GM23338 (cell line): ENCODE measurements at regions not wholly inside any gene's neighbourhood (a gene's known extent, or its start where the extent isn't known, plus 50 kb on each side); places are given as distances from the start of the nearest gene placed in this dataset.

Experiments
- ATAC-seq: fragments of 200-7000 bp; cut with Tn5 transposase; 3 replicates; pipeline ENCODE4 v1.9.1; 2020
- DNase-seq: peaks from one replicate; pipeline ENCODE4 v3.0.0-alpha.2; 2015; ENCODE audit warnings: low spot score
- H2AFZ ChIP-seq: fragments of 200-600 bp; sonication (generic); 2 replicates; pipeline ENCODE4 v1.8.0; 2016; ENCODE audit warnings: antibody characterized with exemption, mild to moderate bottlenecking, moderate library complexity
- H3F3A ChIP-seq: fragments of 200-600 bp; sonication (generic); replicated peaks from 2 replicates; pipeline ENCODE4 v1.8.0; 2017; ENCODE audit warnings: antibody characterized with exemption, mixed run types, low read depth
- H3K27ac ChIP-seq: fragments of 200-600 bp; sonication (generic); 2 replicates; pipeline ENCODE4 v1.6.1; 2016; ENCODE audit warnings: low read depth
- H3K27me3 ChIP-seq: fragments of 200-600 bp; sonication (generic); 2 replicates; pipeline ENCODE4 v1.8.0; 2016; ENCODE audit warnings: mild to moderate bottlenecking, mixed run types, moderate library complexity; ENCODE audit not compliant: insufficient read depth
- H3K36me3 ChIP-seq: fragments of 200-600 bp; sonication (generic); 2 replicates; pipeline ENCODE4 v1.8.0; 2016; ENCODE audit warnings: mild to moderate bottlenecking; ENCODE audit not compliant: insufficient read depth
- H3K4me1 ChIP-seq: fragments of 200-600 bp; sonication (generic); 2 replicates; pipeline ENCODE4 v1.8.0; 2016; ENCODE audit warnings: mild to moderate bottlenecking, moderate library complexity; ENCODE audit not compliant: insufficient read depth
- H3K4me2 ChIP-seq: fragments of 200-600 bp; sonication (generic); 2 replicates; pipeline ENCODE4 v1.7.1; 2017; ENCODE audit warnings: mixed run types
- H3K4me3 ChIP-seq: fragments of 200-600 bp; sonication (generic); 2 replicates; pipeline ENCODE4 v1.6.1; 2016; ENCODE audit warnings: mixed run types
- H3K79me2 ChIP-seq: fragments of 200-600 bp; sonication (generic); replicated peaks from 2 replicates; pipeline ENCODE4 v1.8.0; 2017; ENCODE audit warnings: mild to moderate bottlenecking; ENCODE audit not compliant: insufficient read depth
- H3K9me2 ChIP-seq: fragments of 200-600 bp; sonication (generic); 2 replicates; pipeline ENCODE4 v1.8.0; 2017; ENCODE audit not compliant: insufficient read depth
- H4K20me1 ChIP-seq: fragments of 200-600 bp; sonication (generic); replicated peaks from 2 replicates; pipeline ENCODE4 v1.8.0; 2017; ENCODE audit warnings: mild to moderate bottlenecking; ENCODE audit not compliant: insufficient read depth
- H3K27ac Mint-ChIP-seq: 2 replicates; pipeline ENCODE4 v1.8.0; 2020; ENCODE audit warnings: inconsistent platforms, mild to moderate bottlenecking, moderate library complexity, mixed read lengths
- H3K27me3 Mint-ChIP-seq: 3 replicates; pipeline ENCODE4 v1.8.0; 2022; ENCODE audit warnings: low read depth, mild to moderate bottlenecking, moderate library complexity, mixed read lengths, inconsistent platforms; ENCODE audit not compliant: insufficient read depth, poor library complexity
- H3K36me3 Mint-ChIP-seq: 3 replicates; pipeline ENCODE4 v1.8.0; 2021; ENCODE audit warnings: low read depth, mild to moderate bottlenecking, inconsistent platforms, moderate library complexity, mixed read lengths
- H3K4me1 Mint-ChIP-seq: 3 replicates; pipeline ENCODE4 v1.8.0; 2020; ENCODE audit warnings: mild to moderate bottlenecking, inconsistent platforms, mixed read lengths
- H3K4me3 Mint-ChIP-seq: 3 replicates; pipeline ENCODE4 v1.8.0; 2021; ENCODE audit warnings: moderate library complexity, mild to moderate bottlenecking, inconsistent platforms, mixed read lengths
- H3K9me3 Mint-ChIP-seq: 3 replicates; pipeline ENCODE4 v1.8.0; 2020; ENCODE audit warnings: moderate library complexity, mild to moderate bottlenecking, inconsistent platforms, mixed read lengths
- CREB1 ChIP-seq: fragments of 250-450 bp; sonication (Bioruptor Pico); IDR thresholded peaks from 2 replicates; pipeline ENCODE4 v1.5.0; 2020; ENCODE audit warnings: low read depth, mild to moderate bottlenecking, moderate library complexity
- EZH2phosphoT487 ChIP-seq: fragments of 200-600 bp; sonication (generic); IDR thresholded peaks from one replicate; pipeline ENCODE4 v1.8.1; 2018; ENCODE audit warnings: antibody characterized with exemption; ENCODE audit not compliant: unreplicated experiment
- JUNB ChIP-seq: IDR thresholded peaks from one replicate; pipeline ENCODE4 v1.6.1; 2016; ENCODE audit warnings: antibody characterized with exemption; ENCODE audit not compliant: unreplicated experiment
- NANOG ChIP-seq: IDR thresholded peaks from 2 replicates; pipeline ENCODE4 v1.6.1; 2016; ENCODE audit warnings: antibody characterized with exemption, borderline replicate concordance
- POLR2AphosphoS5 ChIP-seq: IDR thresholded peaks from 2 replicates; pipeline ENCODE4 v1.6.1; 2016; ENCODE audit warnings: antibody characterized with exemption, low read depth
- ZNF114 ChIP-seq: fragments of 250-450 bp; sonication (Bioruptor Pico); IDR thresholded peaks from 2 replicates; pipeline ENCODE4 v1.5.0; 2020; ENCODE audit warnings: mild to moderate bottlenecking, moderate library complexity
- ZNF331 ChIP-seq: fragments of 250-450 bp; sonication (Bioruptor Pico); IDR thresholded peaks from 2 replicates; pipeline ENCODE4 v1.5.0; 2020; ENCODE audit warnings: low read depth, mild to moderate bottlenecking, moderate library complexity
- TF ChIP-seq, protein P1 (sequence below): fragments of 250-450 bp; sonication (Bioruptor Pico); IDR thresholded peaks from 2 replicates; pipeline ENCODE4 v1.5.0; 2020; ENCODE audit warnings: mild to moderate bottlenecking, moderate library complexity
- TF ChIP-seq, protein P2 (sequence below), 2 experiments: fragments of 200-600 bp in 1 of 2; sonication (generic) in 1 of 2; conservative IDR thresholded peaks; 2 replicates each; pipeline versions ENCODE4 v1.5.1 to v1.6.1; 2016 to 2017; ENCODE audit warnings: antibody characterized with exemption in 2 of 2, low read depth in 2 of 2, mild to moderate bottlenecking in 2 of 2, moderate library complexity in 1 of 2
- TF ChIP-seq, protein P3 (sequence below): IDR thresholded peaks from 2 replicates; pipeline ENCODE4 v1.6.1; 2016; ENCODE audit warnings: antibody characterized with exemption

DNA sequence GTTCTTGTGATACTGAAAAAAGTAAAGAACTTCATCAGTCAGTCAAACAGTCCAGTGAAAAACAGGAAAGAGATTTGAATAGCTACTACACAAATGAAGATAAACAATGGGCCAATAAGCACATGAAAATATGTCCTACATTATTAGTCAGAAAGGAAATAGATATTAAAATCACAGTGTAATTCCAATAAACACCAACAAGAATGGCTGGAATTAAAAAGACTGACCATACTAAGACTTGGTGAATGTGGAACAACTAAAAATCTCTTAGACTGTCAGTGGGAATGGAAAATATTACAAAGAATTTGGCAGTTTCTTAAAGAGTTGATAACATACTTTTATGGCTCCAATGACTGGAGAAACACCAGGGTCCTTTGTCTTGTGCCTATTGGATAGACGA is 241.8 kb upstream of the USP24 start:
- Histone ChIP-seq H3K79me2 (no peaks in the 10 kb centered on the region), H4K20me1 (no peaks in the 10 kb centered on the region), H3K4me1 (no peaks in the 10 kb centered on the region), H3F3A (no peaks in the 10 kb centered on the region), H3K27me3 (no peaks in the 10 kb centered on the region), H2AFZ (no peak overlapping the region), H3K9me2 (no peaks in the 10 kb centered on the region), H3K27ac (no peak overlapping the region), H3K36me3 (no peaks in the 10 kb centered on the region), H3K4me3 (no peak overlapping the region), H3K4me2 (no peak overlapping the region)
- H3K27me3 Mint-ChIP-seq = no peaks in the 10 kb centered on the region
- DNase-seq (no peak), ATAC-seq (no peak)
- H3K4me1 Mint-ChIP-seq = no peaks in the 10 kb centered on the region
- peaks cover 25% of the 10 kb centered on the region for H3K9me3 Mint-ChIP-seq
- H3K27ac Mint-ChIP-seq = no peak overlapping the region
- no peak overlapping the region for H3K4me3 Mint-ChIP-seq
- H3K36me3 Mint-ChIP-seq = peaks cover 3% of the 10 kb centered on the region; the same call in 1 of the 3 replicates
- TF ChIP-seq, protein P1, sequence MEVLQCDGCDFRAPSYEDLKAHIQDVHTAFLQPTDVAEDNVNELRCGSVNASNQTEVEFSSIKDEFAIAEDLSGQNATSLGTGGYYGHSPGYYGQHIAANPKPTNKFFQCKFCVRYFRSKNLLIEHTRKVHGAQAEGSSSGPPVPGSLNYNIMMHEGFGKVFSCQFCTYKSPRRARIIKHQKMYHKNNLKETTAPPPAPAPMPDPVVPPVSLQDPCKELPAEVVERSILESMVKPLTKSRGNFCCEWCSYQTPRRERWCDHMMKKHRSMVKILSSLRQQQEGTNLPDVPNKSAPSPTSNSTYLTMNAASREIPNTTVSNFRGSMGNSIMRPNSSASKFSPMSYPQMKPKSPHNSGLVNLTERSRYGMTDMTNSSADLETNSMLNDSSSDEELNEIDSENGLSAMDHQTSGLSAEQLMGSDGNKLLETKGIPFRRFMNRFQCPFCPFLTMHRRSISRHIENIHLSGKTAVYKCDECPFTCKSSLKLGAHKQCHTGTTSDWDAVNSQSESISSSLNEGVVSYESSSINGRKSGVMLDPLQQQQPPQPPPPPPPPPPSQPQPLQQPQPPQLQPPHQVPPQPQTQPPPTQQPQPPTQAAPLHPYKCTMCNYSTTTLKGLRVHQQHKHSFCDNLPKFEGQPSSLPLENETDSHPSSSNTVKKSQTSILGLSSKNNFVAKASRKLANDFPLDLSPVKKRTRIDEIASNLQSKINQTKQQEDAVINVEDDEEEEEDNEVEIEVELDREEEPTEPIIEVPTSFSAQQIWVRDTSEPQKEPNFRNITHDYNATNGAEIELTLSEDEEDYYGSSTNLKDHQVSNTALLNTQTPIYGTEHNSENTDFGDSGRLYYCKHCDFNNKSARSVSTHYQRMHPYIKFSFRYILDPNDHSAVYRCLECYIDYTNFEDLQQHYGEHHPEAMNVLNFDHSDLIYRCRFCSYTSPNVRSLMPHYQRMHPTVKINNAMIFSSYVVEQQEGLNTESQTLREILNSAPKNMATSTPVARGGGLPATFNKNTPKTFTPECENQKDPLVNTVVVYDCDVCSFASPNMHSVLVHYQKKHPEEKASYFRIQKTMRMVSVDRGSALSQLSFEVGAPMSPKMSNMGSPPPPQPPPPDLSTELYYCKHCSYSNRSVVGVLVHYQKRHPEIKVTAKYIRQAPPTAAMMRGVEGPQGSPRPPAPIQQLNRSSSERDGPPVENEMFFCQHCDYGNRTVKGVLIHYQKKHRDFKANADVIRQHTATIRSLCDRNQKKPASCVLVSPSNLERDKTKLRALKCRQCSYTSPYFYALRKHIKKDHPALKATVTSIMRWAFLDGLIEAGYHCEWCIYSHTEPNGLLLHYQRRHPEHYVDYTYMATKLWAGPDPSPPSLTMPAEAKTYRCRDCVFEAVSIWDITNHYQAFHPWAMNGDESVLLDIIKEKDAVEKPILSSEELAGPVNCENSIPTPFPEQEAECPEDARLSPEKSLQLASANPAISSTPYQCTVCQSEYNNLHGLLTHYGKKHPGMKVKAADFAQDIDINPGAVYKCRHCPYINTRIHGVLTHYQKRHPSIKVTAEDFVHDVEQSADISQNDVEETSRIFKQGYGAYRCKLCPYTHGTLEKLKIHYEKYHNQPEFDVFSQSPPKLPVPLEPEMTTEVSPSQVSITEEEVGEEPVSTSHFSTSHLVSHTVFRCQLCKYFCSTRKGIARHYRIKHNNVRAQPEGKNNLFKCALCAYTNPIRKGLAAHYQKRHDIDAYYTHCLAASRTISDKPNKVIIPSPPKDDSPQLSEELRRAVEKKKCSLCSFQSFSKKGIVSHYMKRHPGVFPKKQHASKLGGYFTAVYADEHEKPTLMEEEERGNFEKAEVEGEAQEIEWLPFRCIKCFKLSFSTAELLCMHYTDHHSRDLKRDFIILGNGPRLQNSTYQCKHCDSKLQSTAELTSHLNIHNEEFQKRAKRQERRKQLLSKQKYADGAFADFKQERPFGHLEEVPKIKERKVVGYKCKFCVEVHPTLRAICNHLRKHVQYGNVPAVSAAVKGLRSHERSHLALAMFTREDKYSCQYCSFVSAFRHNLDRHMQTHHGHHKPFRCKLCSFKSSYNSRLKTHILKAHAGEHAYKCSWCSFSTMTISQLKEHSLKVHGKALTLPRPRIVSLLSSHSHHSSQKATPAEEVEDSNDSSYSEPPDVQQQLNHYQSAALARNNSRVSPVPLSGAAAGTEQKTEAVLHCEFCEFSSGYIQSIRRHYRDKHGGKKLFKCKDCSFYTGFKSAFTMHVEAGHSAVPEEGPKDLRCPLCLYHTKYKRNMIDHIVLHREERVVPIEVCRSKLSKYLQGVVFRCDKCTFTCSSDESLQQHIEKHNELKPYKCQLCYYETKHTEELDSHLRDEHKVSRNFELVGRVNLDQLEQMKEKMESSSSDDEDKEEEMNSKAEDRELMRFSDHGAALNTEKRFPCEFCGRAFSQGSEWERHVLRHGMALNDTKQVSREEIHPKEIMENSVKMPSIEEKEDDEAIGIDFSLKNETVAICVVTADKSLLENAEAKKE (CRISPR knock-in tag) = no peak

DNA sequence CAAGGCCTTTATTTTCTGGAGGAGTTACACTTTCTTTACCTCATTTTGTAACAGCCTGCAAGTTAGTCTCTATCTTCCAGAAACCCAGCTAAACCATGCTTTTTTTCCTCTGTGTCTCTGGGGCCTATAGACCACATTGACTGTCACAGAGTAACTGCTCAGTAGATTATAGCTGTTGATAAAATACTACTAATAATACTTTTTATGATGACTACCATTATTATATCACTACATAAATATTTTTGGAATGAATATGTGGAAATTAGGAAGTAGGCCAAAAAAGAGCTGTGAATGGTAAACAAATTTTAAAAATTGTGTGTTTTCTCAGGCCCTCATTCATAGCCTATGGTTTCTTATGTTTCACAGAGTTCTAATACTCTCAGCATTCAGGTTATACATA is 233.1 kb upstream of the USP24 start:
- H4K20me1 ChIP-seq = 0 out of 2 replicates have a peak, but pooled peaks cover 3% of the 10 kb centered on the region
- H3K27me3 Mint-ChIP-seq = no peaks in the 10 kb centered on the region
- no peak overlapping the region for H3K4me3 ChIP-seq
- H3K9me3 Mint-ChIP-seq = no peaks in the 10 kb centered on the region
- H3K79me2 ChIP-seq = no peaks in the 10 kb centered on the region
- H3K4me1 Mint-ChIP-seq = no peaks in the 10 kb centered on the region
- H3K27me3 ChIP-seq = no peaks in the 10 kb centered on the region
- DNase-seq = no peak
- H3K4me2 ChIP-seq = no peak overlapping the region
- no peak overlapping the region for H3K4me3 Mint-ChIP-seq
- no peak overlapping the region for H3K27ac Mint-ChIP-seq
- no peaks in the 10 kb centered on the region for H3F3A ChIP-seq
- no peaks in the 10 kb centered on the region for H3K36me3 ChIP-seq
- H2AFZ ChIP-seq = no peak overlapping the region
- no peaks in the 10 kb centered on the region for H3K9me2 ChIP-seq
- no peak for ATAC-seq
- H3K27ac ChIP-seq = no peak overlapping the region
- H3K4me1 ChIP-seq = no peaks in the 10 kb centered on the region
- H3K36me3 Mint-ChIP-seq = no peaks in the 10 kb centered on the region
- TF ChIP-seq JUNB (no peak), CREB1 (no peak), ZNF331 (CRISPR knock-in tag) (no peak), EZH2phosphoT487 (no peak), POLR2AphosphoS5 (no peak), NANOG (no peak), ZNF114 (no peak)
- TF ChIP-seq, protein P2, sequence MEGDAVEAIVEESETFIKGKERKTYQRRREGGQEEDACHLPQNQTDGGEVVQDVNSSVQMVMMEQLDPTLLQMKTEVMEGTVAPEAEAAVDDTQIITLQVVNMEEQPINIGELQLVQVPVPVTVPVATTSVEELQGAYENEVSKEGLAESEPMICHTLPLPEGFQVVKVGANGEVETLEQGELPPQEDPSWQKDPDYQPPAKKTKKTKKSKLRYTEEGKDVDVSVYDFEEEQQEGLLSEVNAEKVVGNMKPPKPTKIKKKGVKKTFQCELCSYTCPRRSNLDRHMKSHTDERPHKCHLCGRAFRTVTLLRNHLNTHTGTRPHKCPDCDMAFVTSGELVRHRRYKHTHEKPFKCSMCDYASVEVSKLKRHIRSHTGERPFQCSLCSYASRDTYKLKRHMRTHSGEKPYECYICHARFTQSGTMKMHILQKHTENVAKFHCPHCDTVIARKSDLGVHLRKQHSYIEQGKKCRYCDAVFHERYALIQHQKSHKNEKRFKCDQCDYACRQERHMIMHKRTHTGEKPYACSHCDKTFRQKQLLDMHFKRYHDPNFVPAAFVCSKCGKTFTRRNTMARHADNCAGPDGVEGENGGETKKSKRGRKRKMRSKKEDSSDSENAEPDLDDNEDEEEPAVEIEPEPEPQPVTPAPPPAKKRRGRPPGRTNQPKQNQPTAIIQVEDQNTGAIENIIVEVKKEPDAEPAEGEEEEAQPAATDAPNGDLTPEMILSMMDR (conservative IDR thresholded peaks at IDR 0.05; ENCODE audit: low read depth in 2 of 2) = no peak
- TF ChIP-seq, protein P3, sequence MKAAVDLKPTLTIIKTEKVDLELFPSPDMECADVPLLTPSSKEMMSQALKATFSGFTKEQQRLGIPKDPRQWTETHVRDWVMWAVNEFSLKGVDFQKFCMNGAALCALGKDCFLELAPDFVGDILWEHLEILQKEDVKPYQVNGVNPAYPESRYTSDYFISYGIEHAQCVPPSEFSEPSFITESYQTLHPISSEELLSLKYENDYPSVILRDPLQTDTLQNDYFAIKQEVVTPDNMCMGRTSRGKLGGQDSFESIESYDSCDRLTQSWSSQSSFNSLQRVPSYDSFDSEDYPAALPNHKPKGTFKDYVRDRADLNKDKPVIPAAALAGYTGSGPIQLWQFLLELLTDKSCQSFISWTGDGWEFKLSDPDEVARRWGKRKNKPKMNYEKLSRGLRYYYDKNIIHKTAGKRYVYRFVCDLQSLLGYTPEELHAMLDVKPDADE = no peak
